Lower leg skin (tissue), 4 donors: ENCODE measurements at regions not wholly inside any gene's neighbourhood (a gene's known extent, or its start where the extent isn't known, plus 50 kb on each side); places are given as distances from the start of the nearest gene placed in this dataset.

ENCODE experiments used
- DNase-seq, 2 donors: peaks; one replicate each; pipeline ENCODE4 v3.0.0-alpha.2; 2019; ENCODE audit warnings: low spot score in 2 of 2
- H3K4me3 ChIP-seq: fragments of 200-600 bp; sonication (generic); 2 replicates; pipeline ENCODE4 v1.5.1; 2017; ENCODE audit warnings: mild to moderate bottlenecking, low read depth; ENCODE audit not compliant: poor library complexity, severe bottlenecking
- CTCF ChIP-seq, 3 donors: fragments of 450-650 bp; IDR thresholded peaks; one replicate each; pipeline ENCODE4 v1.5.1; 2016; ENCODE audit warnings: antibody characterized with exemption in 3 of 3, mild to moderate bottlenecking in 3 of 3, moderate library complexity in 2 of 3
- POLR2A ChIP-seq, 2 donors: fragments of 450-650 bp; IDR thresholded peaks; one replicate each; pipeline ENCODE4 v1.6.1; 2016 to 2017; ENCODE audit warnings: antibody characterized with exemption in 2 of 2, mild to moderate bottlenecking in 1 of 2, moderate library complexity in 1 of 2
- WGBS, 2 donors: methylation state at CpG; one replicate each; pipeline ENCODE4 v1.1.5; 2018; 5-methylcytosine and 5-hydroxymethylcytosine counted together
- intact Hi-C: fragments of 100-400 bp; cut with DNase I; formaldehyde crosslinking; loops from one replicate; pipeline ENCODE4 v1.15.0; 2023; ENCODE audit warnings: low total_unique reads

- TF ChIP-seq POLR2A (IDR thresholded peaks at IDR 0.05) (no peak), CTCF (IDR thresholded peaks at IDR 0.05) (no peak)
- intact Hi-C loops: no loop called here
- no peak overlapping the region for H3K4me3 ChIP-seq
- peak in 1 of 2 donors; percentile 27 for DNase-seq
- WGBS, 2 donors: 72 to 81% methylated on average over 3 of the region's 3 CpGs
These were observed 138.2 kb upstream of the COX10 start for GRCh38 chr17:13931111-13931526.

GRCh38 chr17:13931800-13932460, 137.4 kb upstream of the COX10 start:
- intact Hi-C loops: no loop called here
- no peak overlapping the region for H3K4me3 ChIP-seq
- WGBS, 2 donors: 12 to 16% methylated on average over 4 of the region's 4 CpGs
- TF ChIP-seq CTCF (IDR thresholded peaks at IDR 0.05): no peak
- no peak for TF ChIP-seq POLR2A (IDR thresholded peaks at IDR 0.05)
- DNase-seq: peak; percentile 72 to 94

GRCh38 chr17:13933441-13934276, 135.6 kb upstream of the COX10 start:
- intact Hi-C loops: no loop called here
- no peak for TF ChIP-seq CTCF (IDR thresholded peaks at IDR 0.05)
- TF ChIP-seq POLR2A (IDR thresholded peaks at IDR 0.05): no peak
- no peak overlapping the region for H3K4me3 ChIP-seq
- DNase-seq: no peak
- 58 to 65% methylated on average over 8 of the region's 8 CpGs for WGBS, 2 donors

- no peak overlapping the region for H3K4me3 ChIP-seq
- 50 to 68% methylated on average over 1 of the region's 1 CpG for whole genome bisulfite sequencing, 2 donors
- DNase-seq: no peak
- TF ChIP-seq CTCF (IDR thresholded peaks at IDR 0.05) (no peak), POLR2A (IDR thresholded peaks at IDR 0.05) (no peak)
- intact Hi-C loops: no loop called here
These were observed 130.1 kb upstream of the COX10 start for GRCh38 chr17:13939222-13939621.

GRCh38 chr17:13940858-13941665, 128.2 kb upstream of the COX10 start:
- intact Hi-C loops: no loop called here
- 86% methylated on average over 3 of the region's 3 CpGs for WGBS, 2 donors
- TF ChIP-seq POLR2A (IDR thresholded peaks at IDR 0.05) (no peak), CTCF (IDR thresholded peaks at IDR 0.05) (no peak)
- no peak overlapping the region for H3K4me3 ChIP-seq
- no peak for DNase-seq
